ENCODE measurements at regions not wholly inside any gene's neighbourhood (a gene's known extent, or its start where the extent isn't known, plus 50 kb on each side); places are given as distances from the start of the nearest gene placed in this dataset.

DNA sequence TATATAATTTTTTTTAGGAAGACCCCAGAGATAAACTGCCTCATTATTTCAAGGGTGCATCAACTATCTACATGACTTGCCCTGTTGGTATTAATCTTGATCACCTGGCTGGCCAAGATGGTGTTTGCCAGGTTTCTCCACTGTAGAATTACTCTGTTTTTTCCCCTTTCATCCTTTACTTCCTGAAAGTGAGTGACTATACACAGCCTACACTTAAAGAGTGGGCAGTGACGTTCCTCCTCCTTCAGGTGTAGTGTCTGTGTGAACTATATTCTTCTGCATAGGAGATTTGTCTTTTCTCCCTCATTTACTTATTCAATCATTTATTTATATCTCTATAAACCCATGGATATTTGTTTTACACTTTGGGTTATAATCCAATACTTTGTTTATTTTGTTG lies 246.7 kb downstream of the IRF8 start:
- Histone ChIP-seq H3K27ac (no peak overlapping the region), H3K4me3 (replicated peaks in 1 of 3) (no peak overlapping the region), H3K9me3 (no peaks in the 10 kb centered on the region), H3K36me3 (no peaks in the 10 kb centered on the region), H3K4me1 (no peaks in the 10 kb centered on the region), H3K27me3 (no peaks in the 10 kb centered on the region)
- intact Hi-C loops (cut with DNase I): no loop called here
- DNase-seq: no peak
- no peak for TF ChIP-seq CTCF (IDR thresholded peaks at IDR 0.05)
- no peak for TF ChIP-seq POLR2A (IDR thresholded peaks at IDR 0.05)
- 41 to 58% methylated on average over 1 of the region's 1 CpG for WGBS, 2 donors

GRCh38 chr16:86150641-86151238 lies 251.8 kb downstream of the IRF8 start:
- no peak for DNase-seq
- Histone ChIP-seq H3K4me3 (replicated peaks in 1 of 3) (no peak overlapping the region), H3K4me1 (no peaks in the 10 kb centered on the region), H3K36me3 (no peaks in the 10 kb centered on the region), H3K9me3 (no peaks in the 10 kb centered on the region), H3K27ac (no peak overlapping the region), H3K27me3 (no peaks in the 10 kb centered on the region)
- TF ChIP-seq CTCF (IDR thresholded peaks at IDR 0.05) (no peak), POLR2A (IDR thresholded peaks at IDR 0.05) (no peak)
- WGBS, 2 donors: 78 to 88% methylated on average over 18 of the region's 18 CpGs
- intact Hi-C loops (cut with DNase I): no loop called here

- Histone ChIP-seq H3K27ac (no peak overlapping the region), H3K9me3 (no peaks in the 10 kb centered on the region), H3K4me1 (no peaks in the 10 kb centered on the region), H3K27me3 (no peaks in the 10 kb centered on the region), H3K4me3 (replicated peaks in 1 of 3) (no peak overlapping the region), H3K36me3 (no peaks in the 10 kb centered on the region)
- TF ChIP-seq POLR2A (IDR thresholded peaks at IDR 0.05): no peak
- no peak for TF ChIP-seq CTCF (IDR thresholded peaks at IDR 0.05)
- intact Hi-C loops (cut with DNase I): no loop called here
- no peak for DNase-seq
- 81 to 82% methylated on average over 21 to 22 of the region's 22 CpGs for WGBS, 2 donors
Measured at GRCh38 chr16:86151239-86151851, 252.4 kb downstream of the IRF8 start.

GRCh38 chr16:86156155-86156554 lies 257.2 kb downstream of the IRF8 start:
- intact Hi-C loops (cut with DNase I): no loop called here
- H3K36me3 ChIP-seq: no peaks in the 10 kb centered on the region
- no peak for TF ChIP-seq CTCF (IDR thresholded peaks at IDR 0.05)
- TF ChIP-seq POLR2A (IDR thresholded peaks at IDR 0.05): no peak
- no peaks in the 10 kb centered on the region for H3K9me3 ChIP-seq
- 52 to 55% methylated on average over 3 of the region's 3 CpGs for WGBS, 2 donors
- no peaks in the 10 kb centered on the region for H3K27me3 ChIP-seq
- no peak overlapping the region for H3K27ac ChIP-seq
- H3K4me1 ChIP-seq: no peaks in the 10 kb centered on the region
- H3K4me3 ChIP-seq (replicated peaks in 1 of 3): no peak overlapping the region
- no peak for DNase-seq

GRCh38 chr16:86157616-86158247 lies 258.8 kb downstream of the IRF8 start:
- intact Hi-C loops (cut with DNase I): no loop called here
- H3K27ac ChIP-seq: no peak overlapping the region

More at GRCh38 chr16:86157616-86158247, 258.8 kb downstream of the IRF8 start:
- Histone ChIP-seq H3K36me3 (no peaks in the 10 kb centered on the region), H3K9me3 (no peaks in the 10 kb centered on the region), H3K27me3 (no peaks in the 10 kb centered on the region), H3K4me1 (no peaks in the 10 kb centered on the region), H3K4me3 (replicated peaks in 1 of 3) (no peak overlapping the region)
- TF ChIP-seq POLR2A (IDR thresholded peaks at IDR 0.05) (no peak), CTCF (IDR thresholded peaks at IDR 0.05) (no peak)
- 55% methylated on average over 6 of the region's 6 CpGs for WGBS, 2 donors
- DNase-seq: no peak
